ENCODE measurements at regions not wholly inside any gene's neighbourhood (a gene's known extent, or its start where the extent isn't known, plus 50 kb on each side); places are given as distances from the start of the nearest gene placed in this dataset.

DNA sequence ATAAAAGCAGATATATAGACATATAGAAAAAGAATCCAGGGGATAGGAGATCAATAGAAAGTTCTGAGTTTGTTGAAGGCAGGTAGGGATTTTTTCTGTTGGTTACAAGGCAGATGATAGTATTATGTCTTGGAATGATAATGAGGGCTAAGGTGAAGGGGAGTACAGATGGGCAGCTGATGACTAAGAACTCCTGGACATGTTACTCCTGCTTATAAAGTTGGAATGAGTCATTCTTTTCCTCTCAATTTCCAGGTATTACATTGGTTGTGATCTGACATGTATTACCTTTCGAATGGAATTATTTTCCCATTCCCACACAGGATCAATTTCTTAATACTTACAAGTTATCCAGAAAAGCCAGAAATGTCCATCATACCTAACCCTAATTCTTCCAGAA lies 545.2 kb upstream of the MGAT4C start:
- TF ChIP-seq, protein P1, sequence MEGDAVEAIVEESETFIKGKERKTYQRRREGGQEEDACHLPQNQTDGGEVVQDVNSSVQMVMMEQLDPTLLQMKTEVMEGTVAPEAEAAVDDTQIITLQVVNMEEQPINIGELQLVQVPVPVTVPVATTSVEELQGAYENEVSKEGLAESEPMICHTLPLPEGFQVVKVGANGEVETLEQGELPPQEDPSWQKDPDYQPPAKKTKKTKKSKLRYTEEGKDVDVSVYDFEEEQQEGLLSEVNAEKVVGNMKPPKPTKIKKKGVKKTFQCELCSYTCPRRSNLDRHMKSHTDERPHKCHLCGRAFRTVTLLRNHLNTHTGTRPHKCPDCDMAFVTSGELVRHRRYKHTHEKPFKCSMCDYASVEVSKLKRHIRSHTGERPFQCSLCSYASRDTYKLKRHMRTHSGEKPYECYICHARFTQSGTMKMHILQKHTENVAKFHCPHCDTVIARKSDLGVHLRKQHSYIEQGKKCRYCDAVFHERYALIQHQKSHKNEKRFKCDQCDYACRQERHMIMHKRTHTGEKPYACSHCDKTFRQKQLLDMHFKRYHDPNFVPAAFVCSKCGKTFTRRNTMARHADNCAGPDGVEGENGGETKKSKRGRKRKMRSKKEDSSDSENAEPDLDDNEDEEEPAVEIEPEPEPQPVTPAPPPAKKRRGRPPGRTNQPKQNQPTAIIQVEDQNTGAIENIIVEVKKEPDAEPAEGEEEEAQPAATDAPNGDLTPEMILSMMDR (conservative IDR thresholded peaks at IDR 0.05; ENCODE audit: low read length) = no peak
- H3K4me3 ChIP-seq (ENCODE audit: low read length) = no peak overlapping the region
- DNase-seq (ENCODE audit: low read depth) = no peak

- H3K4me3 ChIP-seq (ENCODE audit: low read length) = no peak overlapping the region
- no peak for DNase-seq (ENCODE audit: low read depth)
- TF ChIP-seq, protein P1 (conservative IDR thresholded peaks at IDR 0.05; ENCODE audit: low read length) = no peak
Observed at GRCh38 chr12:86799616-86800015, 543.4 kb upstream of the MGAT4C start.

DNA sequence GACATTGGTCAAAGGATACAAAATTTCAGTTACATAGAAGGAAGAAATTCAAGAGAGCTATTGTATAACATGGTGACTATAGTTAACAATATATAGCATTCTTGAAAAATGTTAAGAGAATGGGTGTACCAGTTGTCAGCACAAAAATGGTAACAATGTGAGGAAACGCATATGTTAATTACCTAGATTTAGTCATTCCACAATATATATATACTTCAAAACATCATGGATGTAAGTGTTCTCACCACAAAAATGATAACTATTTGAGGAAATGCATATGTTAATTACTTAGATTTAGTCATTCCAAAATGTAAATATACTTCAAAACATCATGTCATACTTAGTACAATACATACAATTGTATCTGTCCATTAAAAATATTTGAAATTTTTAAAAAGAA lies 540.4 kb upstream of the MGAT4C start:
- TF ChIP-seq, protein P1 (conservative IDR thresholded peaks at IDR 0.05; ENCODE audit: low read length) = no peak
- no peak for DNase-seq (ENCODE audit: low read depth)
- H3K4me3 ChIP-seq (ENCODE audit: low read length) = no peak overlapping the region

DNA sequence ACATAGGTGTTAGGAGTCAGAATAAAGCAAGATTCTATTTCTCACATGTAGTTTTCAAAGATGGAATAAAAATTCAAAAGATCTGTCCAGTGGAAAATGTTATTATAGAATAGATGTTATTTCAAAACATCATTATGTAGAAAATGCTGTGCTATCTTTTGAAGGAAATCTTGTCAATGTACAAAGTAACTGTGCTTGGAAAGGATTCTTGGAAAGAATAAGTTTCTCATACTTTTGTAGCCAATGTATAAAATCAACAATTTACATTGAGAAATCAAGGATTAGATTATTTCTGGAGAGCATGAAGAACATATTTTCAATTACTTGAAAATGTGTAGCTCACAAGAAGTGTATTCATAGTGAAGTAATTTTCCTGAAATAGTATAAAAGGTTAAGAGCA lies 532.5 kb upstream of the MGAT4C start:
- TF ChIP-seq, protein P1 (conservative IDR thresholded peaks at IDR 0.05; ENCODE audit: low read length) = no peak
- no peak overlapping the region for H3K4me3 ChIP-seq (ENCODE audit: low read length)
- no peak for DNase-seq (ENCODE audit: low read depth)

GRCh38 chr12:86787419-86787818 lies 531.2 kb upstream of the MGAT4C start:
- no peak overlapping the region for H3K4me3 ChIP-seq (ENCODE audit: low read length)
- TF ChIP-seq, protein P1 (conservative IDR thresholded peaks at IDR 0.05; ENCODE audit: low read length) = no peak
- no peak for DNase-seq (ENCODE audit: low read depth)

- H3K4me3 ChIP-seq (ENCODE audit: low read length) = no peak overlapping the region
- DNase-seq (ENCODE audit: low read depth) = no peak
- TF ChIP-seq, protein P1 (conservative IDR thresholded peaks at IDR 0.05; ENCODE audit: low read length) = no peak
Observed at GRCh38 chr12:86777325-86777724, 521.1 kb upstream of the MGAT4C start.

GRCh38 chr12:86774841-86775388 lies 518.7 kb upstream of the MGAT4C start:
- TF ChIP-seq, protein P1 (conservative IDR thresholded peaks at IDR 0.05; ENCODE audit: low read length) = no peak
- H3K4me3 ChIP-seq (ENCODE audit: low read length) = no peak overlapping the region
- DNase-seq (ENCODE audit: low read depth) = no peak

Data from AG10803 (cell line).